ENCODE measurements at regions not wholly inside any gene's neighbourhood (a gene's known extent, or its start where the extent isn't known, plus 50 kb on each side); places are given as distances from the start of the nearest gene placed in this dataset.
A peak's percentile ranks its signal among the peaks of the same experiment; 100 is the strongest.
"Not testable (repeated sequence)": the region's sequence is repeated elsewhere in the genome, so short reads cannot be mapped to it uniquely, and the experiment has no call there.

- not testable (repeated sequence) for H3K36me3 ChIP-seq (ENCODE audit: control insufficient read depth in 2 of 2, insufficient read depth in 2 of 2, low read length in 2 of 2); H3K27ac ChIP-seq (ENCODE audit: low read depth in 2 of 2, low read length in 2 of 2); H3K4me3 ChIP-seq (ENCODE audit: low read length in 2 of 2); H3K9me3 ChIP-seq (ENCODE audit: control insufficient read depth in 2 of 2, low read length in 2 of 2); H3K9ac ChIP-seq (ENCODE audit: low read depth in 1 of 2, low read length in 2 of 2); H3K27me3 ChIP-seq (ENCODE audit: control insufficient read depth in 2 of 2, insufficient read depth in 2 of 2, low read length in 2 of 2); H3K4me1 ChIP-seq (ENCODE audit: control insufficient read depth in 2 of 2, insufficient read depth in 2 of 2, low read length in 2 of 2)
Observed at GRCh38 chr16:21487956-21488355, 111.4 kb upstream of the METTL9 start.

GRCh38 chr16:21499046-21499445, 100.3 kb upstream of the METTL9 start:
- not testable (repeated sequence) for H3K9ac ChIP-seq (ENCODE audit: low read depth in 1 of 2, low read length in 2 of 2); H3K27ac ChIP-seq (ENCODE audit: low read depth in 2 of 2, low read length in 2 of 2)

GRCh38 chr16:21501223-21501868, 98.0 kb upstream of the METTL9 start:
- Histone ChIP-seq H3K9ac (ENCODE audit: low read depth in 1 of 2, low read length in 2 of 2) (peak overlapping the region in 1 of 2 donors; percentile 99), H3K4me1 (ENCODE audit: control insufficient read depth in 2 of 2, insufficient read depth in 2 of 2, low read length in 2 of 2) (peaks cover 15 to 22% of the 10 kb centered on the region in 2 donors), H3K27ac (ENCODE audit: low read depth in 2 of 2, low read length in 2 of 2) (peak overlapping the region; percentile 99), H3K4me3 (ENCODE audit: low read length in 2 of 2) (peak overlapping the region; percentile 52 to 88)
- H3K36me3 ChIP-seq (ENCODE audit: control insufficient read depth in 2 of 2, insufficient read depth in 2 of 2, low read length in 2 of 2); H3K9me3 ChIP-seq (ENCODE audit: control insufficient read depth in 2 of 2, low read length in 2 of 2); H3K27me3 ChIP-seq (ENCODE audit: control insufficient read depth in 2 of 2, insufficient read depth in 2 of 2, low read length in 2 of 2): not testable (repeated sequence)

More at GRCh38 chr16:21499046-21499445, 100.3 kb upstream of the METTL9 start:
- H3K4me1 ChIP-seq (ENCODE audit: control insufficient read depth in 2 of 2, insufficient read depth in 2 of 2, low read length in 2 of 2), result peaks cover 6 to 11% of the 10 kb centered on the region in 2 donors
- H3K4me3 ChIP-seq (ENCODE audit: low read length in 2 of 2); H3K36me3 ChIP-seq (ENCODE audit: control insufficient read depth in 2 of 2, insufficient read depth in 2 of 2, low read length in 2 of 2); H3K27me3 ChIP-seq (ENCODE audit: control insufficient read depth in 2 of 2, insufficient read depth in 2 of 2, low read length in 2 of 2); H3K9me3 ChIP-seq (ENCODE audit: control insufficient read depth in 2 of 2, low read length in 2 of 2): not testable (repeated sequence)

- Histone ChIP-seq H3K36me3 (ENCODE audit: control insufficient read depth in 2 of 2, insufficient read depth in 2 of 2, low read length in 2 of 2) (no peaks in the 10 kb centered on the region), H3K9ac (ENCODE audit: low read depth in 1 of 2, low read length in 2 of 2) (peak overlapping the region; percentile 85 to 99), H3K4me3 (ENCODE audit: low read length in 2 of 2) (peak overlapping the region; percentile 78 to 88), H3K27me3 (ENCODE audit: control insufficient read depth in 2 of 2, insufficient read depth in 2 of 2, low read length in 2 of 2) (no peaks in the 10 kb centered on the region), H3K9me3 (ENCODE audit: control insufficient read depth in 2 of 2, low read length in 2 of 2) (no peaks in the 10 kb centered on the region), H3K4me1 (ENCODE audit: control insufficient read depth in 2 of 2, insufficient read depth in 2 of 2, low read length in 2 of 2) (peaks cover 20 to 27% of the 10 kb centered on the region in 2 donors), H3K27ac (ENCODE audit: low read depth in 2 of 2, low read length in 2 of 2) (peak overlapping the region; percentile 99)
Observed at GRCh38 chr16:21501869-21502667, 97.3 kb upstream of the METTL9 start.

- H3K9me3 ChIP-seq (ENCODE audit: control insufficient read depth in 2 of 2, low read length in 2 of 2); H3K27me3 ChIP-seq (ENCODE audit: control insufficient read depth in 2 of 2, insufficient read depth in 2 of 2, low read length in 2 of 2); H3K4me3 ChIP-seq (ENCODE audit: low read length in 2 of 2); H3K9ac ChIP-seq (ENCODE audit: low read depth in 1 of 2, low read length in 2 of 2); H3K36me3 ChIP-seq (ENCODE audit: control insufficient read depth in 2 of 2, insufficient read depth in 2 of 2, low read length in 2 of 2): not testable (repeated sequence)
- Histone ChIP-seq H3K27ac (ENCODE audit: low read depth in 2 of 2, low read length in 2 of 2) (peak overlapping the region in 1 of 2 donors; percentile 23), H3K4me1 (ENCODE audit: control insufficient read depth in 2 of 2, insufficient read depth in 2 of 2, low read length in 2 of 2) (peaks cover 28 to 37% of the 10 kb centered on the region in 2 donors)
Observed at GRCh38 chr16:21503574-21503920, 95.8 kb upstream of the METTL9 start.

- H3K36me3 ChIP-seq (ENCODE audit: control insufficient read depth in 2 of 2, insufficient read depth in 2 of 2, low read length in 2 of 2); H3K4me3 ChIP-seq (ENCODE audit: low read length in 2 of 2); H3K27me3 ChIP-seq (ENCODE audit: control insufficient read depth in 2 of 2, insufficient read depth in 2 of 2, low read length in 2 of 2); H3K9me3 ChIP-seq (ENCODE audit: control insufficient read depth in 2 of 2, low read length in 2 of 2); H3K9ac ChIP-seq (ENCODE audit: low read depth in 1 of 2, low read length in 2 of 2): not testable (repeated sequence)
- peaks cover 28 to 37% of the 10 kb centered on the region in 2 donors for H3K4me1 ChIP-seq (ENCODE audit: control insufficient read depth in 2 of 2, insufficient read depth in 2 of 2, low read length in 2 of 2)
- peak overlapping the region in 1 of 2 donors; percentile 23 for H3K27ac ChIP-seq (ENCODE audit: low read depth in 2 of 2, low read length in 2 of 2)
Observed at GRCh38 chr16:21503941-21504832, 95.2 kb upstream of the METTL9 start.

GRCh38 chr16:21505751-21506520, 93.4 kb upstream of the METTL9 start:
- H3K36me3 ChIP-seq (ENCODE audit: control insufficient read depth in 2 of 2, insufficient read depth in 2 of 2, low read length in 2 of 2), result not testable (repeated sequence)
- peaks cover 31 to 37% of the 10 kb centered on the region in 2 donors for H3K4me1 ChIP-seq (ENCODE audit: control insufficient read depth in 2 of 2, insufficient read depth in 2 of 2, low read length in 2 of 2)

GRCh38 chr16:21506857-21507456, 92.4 kb upstream of the METTL9 start:
- peak overlapping the region; percentile 82 to 86 for H3K27ac ChIP-seq (ENCODE audit: low read depth in 2 of 2, low read length in 2 of 2)
- H3K9ac ChIP-seq (ENCODE audit: low read depth in 1 of 2, low read length in 2 of 2), result peak overlapping the region; percentile 52 to 67
- H3K4me1 ChIP-seq (ENCODE audit: control insufficient read depth in 2 of 2, insufficient read depth in 2 of 2, low read length in 2 of 2), result peaks cover 31 to 37% of the 10 kb centered on the region in 2 donors
- H3K4me3 ChIP-seq (ENCODE audit: low read length in 2 of 2), result peak overlapping the region; percentile 49 to 62
- H3K27me3 ChIP-seq (ENCODE audit: control insufficient read depth in 2 of 2, insufficient read depth in 2 of 2, low read length in 2 of 2); H3K36me3 ChIP-seq (ENCODE audit: control insufficient read depth in 2 of 2, insufficient read depth in 2 of 2, low read length in 2 of 2); H3K9me3 ChIP-seq (ENCODE audit: control insufficient read depth in 2 of 2, low read length in 2 of 2): not testable (repeated sequence)

More at GRCh38 chr16:21505751-21506520, 93.4 kb upstream of the METTL9 start:
- H3K9me3 ChIP-seq (ENCODE audit: control insufficient read depth in 2 of 2, low read length in 2 of 2); H3K4me3 ChIP-seq (ENCODE audit: low read length in 2 of 2); H3K27me3 ChIP-seq (ENCODE audit: control insufficient read depth in 2 of 2, insufficient read depth in 2 of 2, low read length in 2 of 2); H3K9ac ChIP-seq (ENCODE audit: low read depth in 1 of 2, low read length in 2 of 2): not testable (repeated sequence)
- peak overlapping the region; percentile 47 to 86 for H3K27ac ChIP-seq (ENCODE audit: low read depth in 2 of 2, low read length in 2 of 2)

GRCh38 chr16:21507631-21508305, 91.6 kb upstream of the METTL9 start:
- H3K36me3 ChIP-seq (ENCODE audit: control insufficient read depth in 2 of 2, insufficient read depth in 2 of 2, low read length in 2 of 2); H3K9ac ChIP-seq (ENCODE audit: low read depth in 1 of 2, low read length in 2 of 2); H3K27me3 ChIP-seq (ENCODE audit: control insufficient read depth in 2 of 2, insufficient read depth in 2 of 2, low read length in 2 of 2); H3K4me3 ChIP-seq (ENCODE audit: low read length in 2 of 2); H3K9me3 ChIP-seq (ENCODE audit: control insufficient read depth in 2 of 2, low read length in 2 of 2): not testable (repeated sequence)
- H3K27ac ChIP-seq (ENCODE audit: low read depth in 2 of 2, low read length in 2 of 2), result peak overlapping the region; percentile 82 to 86
- peaks cover 38 to 44% of the 10 kb centered on the region in 2 donors for H3K4me1 ChIP-seq (ENCODE audit: control insufficient read depth in 2 of 2, insufficient read depth in 2 of 2, low read length in 2 of 2)

Data from mucosa of rectum (tissue), 2 donors.